MM.1S (cell line): ENCODE measurements at regions not wholly inside any gene's neighbourhood (a gene's known extent, or its start where the extent isn't known, plus 50 kb on each side); places are given as distances from the start of the nearest gene placed in this dataset.

Experiments
- CTCF ChIP-seq: fragments of 300-600 bp; sonication (generic); IDR thresholded peaks from 2 replicates; pipeline ENCODE4 v1.5.1; 2016; ENCODE audit warnings: antibody characterized with exemption, low read length, mixed read lengths
- EZH2phosphoT487 ChIP-seq: fragments of 300-600 bp; sonication (generic); IDR thresholded peaks from 2 replicates; pipeline ENCODE4 v1.6.1; 2018; ENCODE audit warnings: antibody characterized with exemption, low read length

- TF ChIP-seq CTCF: no peak
- TF ChIP-seq EZH2phosphoT487: no peak
These were observed 93.5 kb downstream of the NAV1 start for GRCh38 chr1:201632364-201632952.
